NT2/D1 (cell line): ENCODE measurements at regions not wholly inside any gene's neighbourhood (a gene's known extent, or its start where the extent isn't known, plus 50 kb on each side); places are given as distances from the start of the nearest gene placed in this dataset.

ENCODE experiments used
- DNase-seq: peaks from one replicate; pipeline ENCODE4 v3.0.0-alpha.2; 2011; ENCODE audit warnings: low read depth, low spot score
- H3K27me3 ChIP-seq: 2 replicates; pipeline ENCODE4 v1.6.0; 2011; ENCODE audit warnings: mild to moderate bottlenecking; ENCODE audit not compliant: insufficient read length, insufficient read depth
- H3K36me3 ChIP-seq: 2 replicates; pipeline ENCODE4 v1.6.1; 2011; ENCODE audit warnings: mild to moderate bottlenecking, low read length, mixed read lengths; ENCODE audit not compliant: insufficient read depth, insufficient read length
- H3K4me1 ChIP-seq: 2 replicates; pipeline ENCODE4 v1.5.1; 2011; ENCODE audit not compliant: insufficient read depth, insufficient read length
- H3K4me3 ChIP-seq: 2 replicates; pipeline ENCODE4 v1.5.1; 2011; ENCODE audit warnings: low read depth; ENCODE audit not compliant: insufficient read length
- H3K9ac ChIP-seq: 2 replicates; pipeline ENCODE4 v1.6.0; 2011; ENCODE audit warnings: low read depth; ENCODE audit not compliant: insufficient read length
- H3K9me3 ChIP-seq: 2 replicates; pipeline ENCODE4 v1.5.1; 2011; ENCODE audit warnings: mild to moderate bottlenecking, low read length; ENCODE audit not compliant: insufficient read depth
- SUZ12 ChIP-seq: IDR thresholded peaks from 2 replicates; pipeline ENCODE4 v1.6.1; 2011; ENCODE audit not compliant: insufficient read length, insufficient read depth; ENCODE audit errors: extremely low read depth
- YY1 ChIP-seq: IDR thresholded peaks from 2 replicates; pipeline ENCODE4 v1.6.1; 2011; ENCODE audit not compliant: insufficient read length, insufficient read depth
- ZNF274 ChIP-seq: IDR thresholded peaks from 2 replicates; pipeline ENCODE4 v1.6.1; 2011; ENCODE audit warnings: mild to moderate bottlenecking, low read depth, low read length

- no peaks in the 10 kb centered on the region for H3K4me1 ChIP-seq
- no peak for TF ChIP-seq YY1
- no peak for TF ChIP-seq ZNF274
- TF ChIP-seq SUZ12 = no peak
- H3K9me3 ChIP-seq = no peaks in the 10 kb centered on the region
- H3K9ac ChIP-seq = no peak overlapping the region
- H3K4me3 ChIP-seq = no peak overlapping the region
- no peaks in the 10 kb centered on the region for H3K27me3 ChIP-seq
- no peaks in the 10 kb centered on the region for H3K36me3 ChIP-seq
- no peak for DNase-seq
These were observed 97.3 kb upstream of the SERPINE2 start for GRCh38 chr2:224136396-224136795.

- no peak for TF ChIP-seq ZNF274
- no peak for TF ChIP-seq YY1
- no peak for TF ChIP-seq SUZ12
- no peak overlapping the region for H3K4me3 ChIP-seq
- no peaks in the 10 kb centered on the region for H3K27me3 ChIP-seq
- H3K9me3 ChIP-seq = no peaks in the 10 kb centered on the region
- no peak overlapping the region for H3K9ac ChIP-seq
- DNase-seq = no peak
- H3K36me3 ChIP-seq = no peaks in the 10 kb centered on the region
- H3K4me1 ChIP-seq = no peaks in the 10 kb centered on the region
These were observed 96.8 kb upstream of the SERPINE2 start for GRCh38 chr2:224135881-224136280.

GRCh38 chr2:224134003-224134734, 95.1 kb upstream of the SERPINE2 start:
- Histone ChIP-seq H3K4me3 (no peak overlapping the region), H3K9me3 (no peaks in the 10 kb centered on the region), H3K36me3 (no peaks in the 10 kb centered on the region), H3K9ac (no peak overlapping the region), H3K4me1 (no peaks in the 10 kb centered on the region), H3K27me3 (no peaks in the 10 kb centered on the region)
- no peak for DNase-seq
- TF ChIP-seq ZNF274 = no peak
- no peak for TF ChIP-seq SUZ12
- no peak for TF ChIP-seq YY1

GRCh38 chr2:224133387-224133786, 94.3 kb upstream of the SERPINE2 start:
- no peaks in the 10 kb centered on the region for H3K27me3 ChIP-seq
- no peaks in the 10 kb centered on the region for H3K9me3 ChIP-seq
- DNase-seq = no peak
- no peaks in the 10 kb centered on the region for H3K4me1 ChIP-seq
- H3K4me3 ChIP-seq = no peak overlapping the region
- no peaks in the 10 kb centered on the region for H3K36me3 ChIP-seq
- no peak overlapping the region for H3K9ac ChIP-seq
- TF ChIP-seq YY1 (no peak), SUZ12 (no peak), ZNF274 (no peak)

- DNase-seq = no peak
- no peaks in the 10 kb centered on the region for H3K27me3 ChIP-seq
- H3K36me3 ChIP-seq = no peaks in the 10 kb centered on the region
- TF ChIP-seq YY1 (no peak), ZNF274 (no peak), SUZ12 (no peak)
- no peak overlapping the region for H3K4me3 ChIP-seq
- H3K4me1 ChIP-seq = no peaks in the 10 kb centered on the region
- H3K9me3 ChIP-seq = peaks cover 5% of the 10 kb centered on the region; the same call in 1 of the 2 replicates
- no peak overlapping the region for H3K9ac ChIP-seq
These were observed 88.9 kb upstream of the SERPINE2 start for GRCh38 chr2:224127871-224128501.

- DNase-seq = no peak
- H3K9ac ChIP-seq = no peak overlapping the region
- no peaks in the 10 kb centered on the region for H3K36me3 ChIP-seq
- no peaks in the 10 kb centered on the region for H3K27me3 ChIP-seq
- peaks cover 5% of the 10 kb centered on the region; the same call in 1 of the 2 replicates for H3K9me3 ChIP-seq
- H3K4me3 ChIP-seq = no peak overlapping the region
- no peaks in the 10 kb centered on the region for H3K4me1 ChIP-seq
- TF ChIP-seq SUZ12 (no peak), ZNF274 (no peak), YY1 (no peak)
These were observed 87.4 kb upstream of the SERPINE2 start for GRCh38 chr2:224126440-224126839.

GRCh38 chr2:224126003-224126402, 86.9 kb upstream of the SERPINE2 start:
- no peak for DNase-seq
- Histone ChIP-seq H3K9ac (no peak overlapping the region), H3K4me1 (no peaks in the 10 kb centered on the region), H3K9me3 (peaks cover 5% of the 10 kb centered on the region; the same call in 1 of the 2 replicates), H3K27me3 (no peaks in the 10 kb centered on the region), H3K36me3 (no peaks in the 10 kb centered on the region), H3K4me3 (no peak overlapping the region)
- TF ChIP-seq YY1 (no peak), SUZ12 (no peak), ZNF274 (no peak)
